Fibroblast of lung (primary cell): ENCODE measurements at regions not wholly inside any gene's neighbourhood (a gene's known extent, or its start where the extent isn't known, plus 50 kb on each side); places are given as distances from the start of the nearest gene placed in this dataset.

Source experiments
- CTCF ChIP-seq, 2 donors: IDR thresholded peaks in 1 of 2; conservative IDR thresholded peaks in 1 of 2; 1 replicate in 1 of 2; 2 replicates in 1 of 2; pipeline ENCODE4 v1.5.1; 2011 to 2012; ENCODE audit warnings: low read length in 2 of 2, control low read depth in 1 of 2, inconsistent platforms in 1 of 2, low read depth in 1 of 2, mild to moderate bottlenecking in 1 of 2
- EZH2 ChIP-seq: IDR thresholded peaks from 2 replicates; pipeline ENCODE4 v1.5.1; 2012; ENCODE audit warnings: low read length, control low read depth, mild to moderate bottlenecking; ENCODE audit errors: missing control alignments

GRCh38 chr20:40571639-40572038 lies 117.4 kb downstream of the MAFB start:
- TF ChIP-seq EZH2 (no peak), CTCF (conservative IDR thresholded peaks at IDR 0.05 in 1 of 2, IDR thresholded peaks at IDR 0.05 in 1 of 2; ENCODE audit: low read depth in 1 of 2, low read length in 2 of 2) (no peak)
